ENCODE measurements at regions not wholly inside any gene's neighbourhood (a gene's known extent, or its start where the extent isn't known, plus 50 kb on each side); places are given as distances from the start of the nearest gene placed in this dataset.

GRCh38 chr18:55982992-55983391, 395.0 kb upstream of the TCF4 start:
- Histone ChIP-seq H4K20me1 (ENCODE audit: control insufficient read depth, insufficient read depth) (no peaks in the 10 kb centered on the region), H2AFZ (ENCODE audit: control insufficient read depth, low read depth, low read length) (no peak overlapping the region), H3K9me3 (replicated peaks; ENCODE audit: control insufficient read depth, insufficient read depth, low read length) (no peaks in the 10 kb centered on the region), H3K27ac (ENCODE audit: control insufficient read depth, insufficient read depth) (no peak overlapping the region), H3K36me3 (ENCODE audit: control insufficient read depth in 2 of 2, insufficient read depth in 2 of 2, low read length in 1 of 2) (no peaks in the 10 kb centered on the region), H3K4me3 (no peak overlapping the region), H3K27me3 (replicated peaks in 1 of 2; ENCODE audit: control insufficient read depth in 2 of 2, insufficient read depth in 2 of 2, low read length in 1 of 2) (no peaks in the 10 kb centered on the region), H3K4me2 (ENCODE audit: control insufficient read depth, insufficient read depth) (no peak overlapping the region), H3K4me1 (ENCODE audit: control insufficient read depth, insufficient read depth, low read length) (no peaks in the 10 kb centered on the region), H3K9ac (ENCODE audit: control insufficient read depth, insufficient read depth, low read length) (no peak overlapping the region), H3K79me2 (ENCODE audit: control insufficient read depth, insufficient read depth, low read length) (no peaks in the 10 kb centered on the region)
- ChIA-PET CTCF (no interaction called here), SMC1A (ENCODE audit: uncharacterized antibody, unreplicated experiment) (no interaction called here), RAD21 (ENCODE audit: unreplicated experiment) (no interaction called here), POLR2A (no interaction called here)
- no peak for TF ChIP-seq ZNF687 (IDR thresholded peaks at IDR 0.05)
- no peak for TF ChIP-seq KAT2A (conservative IDR thresholded peaks at IDR 0.05; ENCODE audit: control insufficient read depth, low read depth, low read length)
- no peak for TF ChIP-seq RUNX3 (IDR thresholded peaks at IDR 0.05; ENCODE audit: low read length)
- no TSS peak for BruUV-seq (replicated peaks)
- WGBS (ENCODE audit: insufficient coverage, insufficient replicate concordance, low lambda C conversion rate, missing lambda C conversion rate): 31% methylated on average over 3 of the region's 3 CpGs
- intact Hi-C loops (cut with micrococcal nuclease; ENCODE audit: unreplicated experiment): no loop called here
- no peak for ATAC-seq
- no peak for FAIRE-seq
- in situ Hi-C loops (cut with MboI): no loop called here
- DNase-seq (ENCODE audit: low read depth, low spot score): no peak
